OCI-LY1 (cell line): ENCODE measurements at regions not wholly inside any gene's neighbourhood (a gene's known extent, or its start where the extent isn't known, plus 50 kb on each side); places are given as distances from the start of the nearest gene placed in this dataset.

Experiments
- H2AFZ ChIP-seq: fragments of 200-600 bp; sonication (generic), shearing (Covaris generic); 2 replicates; pipeline ENCODE4 v1.6.0; 2014; ENCODE audit warnings: antibody characterized with exemption, mild to moderate bottlenecking, low read length
- H3F3A ChIP-seq: fragments of 200-600 bp; sonication (generic), shearing (Covaris generic); 2 replicates; pipeline ENCODE4 v1.6.0; 2014; ENCODE audit warnings: mild to moderate bottlenecking, antibody characterized with exemption, low read length, moderate library complexity; ENCODE audit not compliant: insufficient read depth
- H3K27ac ChIP-seq: fragments of 200-600 bp; sonication (generic); 2 replicates; pipeline ENCODE4 v1.5.1; 2014; ENCODE audit warnings: low read length, mixed run types, mild to moderate bottlenecking, low read depth; ENCODE audit not compliant: poor library complexity, severe bottlenecking
- H3K27me3 ChIP-seq: fragments of 200-600 bp; sonication (generic); 2 replicates; pipeline ENCODE4 v1.6.0; 2014; ENCODE audit warnings: antibody characterized with exemption, mild to moderate bottlenecking, low read length, moderate library complexity; ENCODE audit not compliant: insufficient read depth
- H3K36me3 ChIP-seq: fragments of 200-600 bp; sonication (generic); 2 replicates; pipeline ENCODE4 v1.6.1; 2014; ENCODE audit warnings: mild to moderate bottlenecking, antibody characterized with exemption, low read length, moderate library complexity, mixed read lengths; ENCODE audit not compliant: insufficient read depth
- H3K4me1 ChIP-seq: fragments of 200-600 bp; sonication (generic); 2 replicates; pipeline ENCODE4 v1.5.1; 2014; ENCODE audit warnings: mild to moderate bottlenecking, low read length, moderate library complexity; ENCODE audit not compliant: insufficient read depth, severe bottlenecking
- H3K4me2 ChIP-seq: fragments of 200-600 bp; sonication (generic), shearing (Covaris generic); 2 replicates; pipeline ENCODE4 v1.6.1; 2014; ENCODE audit warnings: low read length
- H3K4me3 ChIP-seq: fragments of 200-600 bp; sonication (generic); 2 replicates; pipeline ENCODE4 v1.5.1; 2014; ENCODE audit warnings: low read length, low read depth, mild to moderate bottlenecking, mixed read lengths; ENCODE audit not compliant: poor library complexity, severe bottlenecking
- H3K79me2 ChIP-seq: fragments of 200-600 bp; shearing (Covaris generic); 2 replicates; pipeline ENCODE4 v1.6.1; 2016; ENCODE audit warnings: mixed run types, low read length, mixed read lengths; ENCODE audit not compliant: insufficient read depth
- H3K9ac ChIP-seq: fragments of 200-600 bp; sonication (generic), shearing (Covaris generic); 2 replicates; pipeline ENCODE4 v1.6.1; 2014; ENCODE audit warnings: mild to moderate bottlenecking, low read length, mixed read lengths
- H3K9me2 ChIP-seq: fragments of 200-600 bp; sonication (generic), shearing (Covaris generic); 2 replicates; pipeline ENCODE4 v1.6.1; 2014; ENCODE audit warnings: low read depth, mild to moderate bottlenecking, low read length, mixed read lengths
- H3K9me3 ChIP-seq: fragments of 200-600 bp; shearing (Covaris generic); 2 replicates; pipeline ENCODE4 v1.6.1; 2014; ENCODE audit warnings: low read length, mixed read lengths
- H4K20me1 ChIP-seq: fragments of 200-600 bp; sonication (generic), shearing (Covaris generic); 2 replicates; pipeline ENCODE4 v1.6.0; 2016; ENCODE audit warnings: mild to moderate bottlenecking, low read length; ENCODE audit not compliant: insufficient read depth
- EZH2 ChIP-seq: fragments of 200-600 bp; sonication (generic), shearing (Covaris generic); IDR thresholded peaks from 2 replicates; pipeline ENCODE4 v1.8.0; 2017; ENCODE audit warnings: borderline replicate concordance, mixed run types, mild to moderate bottlenecking, antibody characterized with exemption, low read length, moderate library complexity, mixed read lengths
- TF ChIP-seq, protein P1 (sequence below): fragments of 200-600 bp; sonication (generic), shearing (Covaris generic); IDR thresholded peaks from 2 replicates; pipeline ENCODE4 v1.5.1; 2017; ENCODE audit warnings: mild to moderate bottlenecking, antibody characterized with exemption, low read length, moderate library complexity, mixed read lengths

- Histone ChIP-seq H3K27ac (no peak overlapping the region), H3K9ac (no peak overlapping the region)
- TF ChIP-seq, protein P1, sequence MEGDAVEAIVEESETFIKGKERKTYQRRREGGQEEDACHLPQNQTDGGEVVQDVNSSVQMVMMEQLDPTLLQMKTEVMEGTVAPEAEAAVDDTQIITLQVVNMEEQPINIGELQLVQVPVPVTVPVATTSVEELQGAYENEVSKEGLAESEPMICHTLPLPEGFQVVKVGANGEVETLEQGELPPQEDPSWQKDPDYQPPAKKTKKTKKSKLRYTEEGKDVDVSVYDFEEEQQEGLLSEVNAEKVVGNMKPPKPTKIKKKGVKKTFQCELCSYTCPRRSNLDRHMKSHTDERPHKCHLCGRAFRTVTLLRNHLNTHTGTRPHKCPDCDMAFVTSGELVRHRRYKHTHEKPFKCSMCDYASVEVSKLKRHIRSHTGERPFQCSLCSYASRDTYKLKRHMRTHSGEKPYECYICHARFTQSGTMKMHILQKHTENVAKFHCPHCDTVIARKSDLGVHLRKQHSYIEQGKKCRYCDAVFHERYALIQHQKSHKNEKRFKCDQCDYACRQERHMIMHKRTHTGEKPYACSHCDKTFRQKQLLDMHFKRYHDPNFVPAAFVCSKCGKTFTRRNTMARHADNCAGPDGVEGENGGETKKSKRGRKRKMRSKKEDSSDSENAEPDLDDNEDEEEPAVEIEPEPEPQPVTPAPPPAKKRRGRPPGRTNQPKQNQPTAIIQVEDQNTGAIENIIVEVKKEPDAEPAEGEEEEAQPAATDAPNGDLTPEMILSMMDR: no peak
- TF ChIP-seq EZH2: no peak
Measured at GRCh38 chr11:11046781-11047180, 188.9 kb upstream of the ZBED5 start.

GRCh38 chr11:11045156-11045930, 187.5 kb upstream of the ZBED5 start:
- H3F3A ChIP-seq: no peaks in the 10 kb centered on the region
- no peak overlapping the region for H3K27ac ChIP-seq
- no peaks in the 10 kb centered on the region for H3K9me2 ChIP-seq
- no peaks in the 10 kb centered on the region for H3K9me3 ChIP-seq
- H3K4me1 ChIP-seq: no peaks in the 10 kb centered on the region
- no peak overlapping the region for H2AFZ ChIP-seq
- no peaks in the 10 kb centered on the region for H3K36me3 ChIP-seq
- H3K79me2 ChIP-seq: no peaks in the 10 kb centered on the region
- H3K4me2 ChIP-seq: no peak overlapping the region
- TF ChIP-seq EZH2: no peak
- TF ChIP-seq, protein P1: no peak
- no peak overlapping the region for H3K4me3 ChIP-seq
- H4K20me1 ChIP-seq: no peaks in the 10 kb centered on the region
- H3K27me3 ChIP-seq: no peaks in the 10 kb centered on the region
- no peak overlapping the region for H3K9ac ChIP-seq

More at GRCh38 chr11:11046781-11047180, 188.9 kb upstream of the ZBED5 start:
- Histone ChIP-seq H4K20me1 (no peaks in the 10 kb centered on the region), H3K4me3 (no peak overlapping the region), H3K79me2 (no peaks in the 10 kb centered on the region), H3F3A (no peaks in the 10 kb centered on the region), H3K4me2 (no peak overlapping the region), H3K9me2 (no peaks in the 10 kb centered on the region), H3K4me1 (no peaks in the 10 kb centered on the region), H3K36me3 (no peaks in the 10 kb centered on the region), H2AFZ (no peak overlapping the region), H3K9me3 (no peaks in the 10 kb centered on the region), H3K27me3 (no peaks in the 10 kb centered on the region)

DNA sequence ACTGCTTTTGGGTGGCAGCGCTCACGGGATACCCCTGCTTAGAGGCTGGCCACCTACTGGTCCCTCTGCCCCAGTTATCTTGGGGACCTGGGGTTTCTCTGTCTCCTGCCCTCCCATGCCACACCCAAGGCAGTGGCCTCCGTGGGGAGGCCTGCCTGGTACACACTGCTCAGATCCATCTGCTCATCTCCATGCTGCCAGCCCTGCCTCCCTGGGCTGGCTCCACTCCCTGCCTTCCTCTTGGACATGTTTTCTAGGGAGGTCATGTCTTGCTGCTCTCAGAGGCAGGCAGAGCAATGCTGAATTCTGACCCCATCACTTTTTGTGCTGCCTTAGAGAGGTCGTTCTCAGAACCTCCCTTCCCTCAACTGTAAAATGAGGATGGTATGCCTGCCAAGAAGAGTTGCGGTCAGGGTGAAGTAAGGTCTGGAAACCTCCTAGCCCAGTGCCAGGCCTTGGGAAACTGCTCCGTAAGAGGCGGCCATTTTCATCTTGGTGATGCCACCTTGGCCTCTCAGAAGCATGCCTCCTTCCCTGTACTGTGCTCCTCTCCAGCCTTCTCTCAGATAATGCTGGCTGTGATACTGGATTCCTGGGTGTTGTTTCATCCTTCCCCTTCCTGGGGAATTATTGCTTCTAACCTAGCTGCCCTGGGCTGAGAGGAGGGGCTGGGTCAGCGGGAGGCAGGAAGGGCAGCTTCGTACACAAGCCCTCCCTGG, 186.4 kb upstream of the ZBED5 start:
- Histone ChIP-seq H3K27me3 (no peaks in the 10 kb centered on the region), H3K4me1 (no peaks in the 10 kb centered on the region), H3K9ac (no peak overlapping the region), H3K79me2 (no peaks in the 10 kb centered on the region), H3K27ac (no peak overlapping the region), H4K20me1 (no peaks in the 10 kb centered on the region), H3K4me2 (no peak overlapping the region), H2AFZ (no peak overlapping the region), H3K9me2 (no peaks in the 10 kb centered on the region), H3K9me3 (no peaks in the 10 kb centered on the region), H3F3A (no peaks in the 10 kb centered on the region), H3K36me3 (no peaks in the 10 kb centered on the region), H3K4me3 (no peak overlapping the region)
- TF ChIP-seq EZH2: no peak
- TF ChIP-seq, protein P1: no peak
